ENCODE measurements at regions not wholly inside any gene's neighbourhood (a gene's known extent, or its start where the extent isn't known, plus 50 kb on each side); places are given as distances from the start of the nearest gene placed in this dataset.

DNA sequence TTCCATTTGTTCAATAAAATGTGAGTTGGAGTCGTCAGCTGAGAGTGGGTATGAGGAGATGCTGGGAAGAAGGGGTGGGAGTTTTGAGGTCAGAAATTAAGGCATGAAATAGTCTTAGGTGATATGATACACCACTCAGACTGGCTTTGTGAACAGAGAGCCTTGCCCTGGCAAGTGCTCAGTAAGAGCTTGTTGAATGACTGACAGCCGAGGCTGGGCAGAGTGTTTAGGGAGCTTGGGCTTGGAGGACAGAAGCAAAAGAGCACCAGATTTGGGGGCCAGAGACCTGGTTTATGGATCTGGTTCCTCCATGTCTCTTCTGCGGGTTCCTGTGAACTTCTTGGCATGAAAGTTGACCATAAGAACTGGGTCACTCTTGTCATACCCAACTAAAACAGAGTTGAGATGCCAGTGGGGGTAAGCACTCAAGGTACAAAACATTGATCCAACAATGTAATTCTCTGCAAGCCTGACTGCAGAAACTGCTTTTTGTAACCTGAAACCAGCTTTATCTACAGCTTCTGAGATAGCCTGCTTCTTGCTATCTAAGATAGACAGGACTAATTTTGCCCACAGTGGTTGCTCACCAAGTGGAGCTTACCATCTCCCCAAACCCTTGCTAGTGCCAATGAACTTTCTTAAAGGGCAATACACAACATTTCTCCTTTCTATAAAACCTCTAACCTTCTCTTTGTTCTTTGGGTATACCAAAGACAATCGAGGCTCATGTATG, 126.4 kb downstream of the TENT5C start:
- CTCF ChIA-PET, result no interaction called here
- TF ChIP-seq, protein P1, sequence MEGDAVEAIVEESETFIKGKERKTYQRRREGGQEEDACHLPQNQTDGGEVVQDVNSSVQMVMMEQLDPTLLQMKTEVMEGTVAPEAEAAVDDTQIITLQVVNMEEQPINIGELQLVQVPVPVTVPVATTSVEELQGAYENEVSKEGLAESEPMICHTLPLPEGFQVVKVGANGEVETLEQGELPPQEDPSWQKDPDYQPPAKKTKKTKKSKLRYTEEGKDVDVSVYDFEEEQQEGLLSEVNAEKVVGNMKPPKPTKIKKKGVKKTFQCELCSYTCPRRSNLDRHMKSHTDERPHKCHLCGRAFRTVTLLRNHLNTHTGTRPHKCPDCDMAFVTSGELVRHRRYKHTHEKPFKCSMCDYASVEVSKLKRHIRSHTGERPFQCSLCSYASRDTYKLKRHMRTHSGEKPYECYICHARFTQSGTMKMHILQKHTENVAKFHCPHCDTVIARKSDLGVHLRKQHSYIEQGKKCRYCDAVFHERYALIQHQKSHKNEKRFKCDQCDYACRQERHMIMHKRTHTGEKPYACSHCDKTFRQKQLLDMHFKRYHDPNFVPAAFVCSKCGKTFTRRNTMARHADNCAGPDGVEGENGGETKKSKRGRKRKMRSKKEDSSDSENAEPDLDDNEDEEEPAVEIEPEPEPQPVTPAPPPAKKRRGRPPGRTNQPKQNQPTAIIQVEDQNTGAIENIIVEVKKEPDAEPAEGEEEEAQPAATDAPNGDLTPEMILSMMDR (conservative IDR thresholded peaks at IDR 0.05; ENCODE audit: low read depth, low read length), result no peak
- no peak for TF ChIP-seq EZH2 (IDR thresholded peaks at IDR 0.05; ENCODE audit: borderline replicate concordance, low read depth, low read length, poor library complexity, severe bottlenecking)
- intact Hi-C loops (cut with micrococcal nuclease; ENCODE audit: unreplicated experiment), result no loop called here
- no peak for DNase-seq (ENCODE audit: low spot score)
- Histone ChIP-seq H3K27me3 (replicated peaks; ENCODE audit: insufficient read depth, low read depth, low read length, poor library complexity) (no peaks in the 10 kb centered on the region), H3K36me3 (ENCODE audit: insufficient read depth, low read length, poor library complexity, severe bottlenecking) (no peaks in the 10 kb centered on the region), H3K4me3 (ENCODE audit: low read depth, low read length, poor library complexity, severe bottlenecking) (no peak overlapping the region), H3K4me1 (ENCODE audit: insufficient read depth, low read length, poor library complexity, severe bottlenecking) (no peaks in the 10 kb centered on the region), H3K27ac (ENCODE audit: low read depth, low read length, poor library complexity, severe bottlenecking) (no peak overlapping the region), H3K9me3 (ENCODE audit: low read depth, low read length, poor library complexity, severe bottlenecking) (peaks cover 5% of the 10 kb centered on the region)
- POLR2A ChIA-PET (ENCODE audit: low non-redundant PET), result no interaction called here
- no TSS peak for BruUV-seq (replicated peaks)

DNA sequence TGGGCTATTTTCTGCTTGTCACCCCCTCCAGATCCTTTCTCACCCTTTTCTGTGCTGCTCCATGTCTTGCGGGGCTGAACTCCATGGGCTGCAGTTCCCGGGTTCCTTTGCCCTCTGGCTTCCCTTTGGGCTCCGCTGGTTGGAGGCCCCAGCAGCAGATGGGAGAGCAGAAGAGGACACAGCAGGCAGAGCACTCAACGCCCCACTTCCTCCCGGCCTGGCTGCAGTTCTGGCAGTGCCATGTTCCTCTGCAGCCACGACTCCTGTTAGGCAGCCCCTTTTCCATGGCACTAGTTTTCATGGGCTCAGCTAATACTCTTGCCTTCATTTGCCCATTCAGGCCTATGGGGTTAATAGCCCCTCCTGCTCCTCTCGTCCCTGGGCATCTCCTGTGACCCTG, 127.1 kb downstream of the TENT5C start:
- no TSS peak for BruUV-seq (replicated peaks)
- Histone ChIP-seq H3K4me3 (ENCODE audit: low read depth, low read length, poor library complexity, severe bottlenecking) (no peak overlapping the region), H3K36me3 (ENCODE audit: insufficient read depth, low read length, poor library complexity, severe bottlenecking) (no peaks in the 10 kb centered on the region), H3K27me3 (replicated peaks; ENCODE audit: insufficient read depth, low read depth, low read length, poor library complexity) (no peaks in the 10 kb centered on the region), H3K27ac (ENCODE audit: low read depth, low read length, poor library complexity, severe bottlenecking) (no peak overlapping the region), H3K4me1 (ENCODE audit: insufficient read depth, low read length, poor library complexity, severe bottlenecking) (no peaks in the 10 kb centered on the region), H3K9me3 (ENCODE audit: low read depth, low read length, poor library complexity, severe bottlenecking) (no peaks in the 10 kb centered on the region)
- TF ChIP-seq, protein P1 (conservative IDR thresholded peaks at IDR 0.05; ENCODE audit: low read depth, low read length), result no peak
- no peak for TF ChIP-seq EZH2 (IDR thresholded peaks at IDR 0.05; ENCODE audit: borderline replicate concordance, low read depth, low read length, poor library complexity, severe bottlenecking)
- no peak for DNase-seq (ENCODE audit: low spot score)
- intact Hi-C loops (cut with micrococcal nuclease; ENCODE audit: unreplicated experiment), result no loop called here
- ChIA-PET POLR2A (ENCODE audit: low non-redundant PET) (no interaction called here), CTCF (no interaction called here)

DNA sequence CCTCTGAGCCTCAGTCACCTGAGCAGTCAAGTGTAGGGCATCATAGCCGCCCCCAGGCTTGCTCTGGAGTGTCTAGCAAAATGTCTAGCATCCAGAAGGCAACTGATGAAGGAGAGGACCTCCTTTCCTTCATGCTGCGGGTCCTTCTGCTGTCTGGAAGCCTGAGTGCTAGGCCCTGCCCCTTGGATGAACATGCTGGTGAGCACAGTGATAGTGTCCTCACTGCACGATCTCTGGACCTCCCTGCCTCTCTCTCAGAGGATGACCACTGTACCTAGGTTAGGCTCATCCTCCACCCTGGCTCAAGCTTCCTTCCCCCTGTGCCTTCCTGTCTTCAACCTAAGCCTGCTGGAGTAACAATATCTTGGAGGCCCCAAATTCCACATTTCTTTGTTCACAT, 128.6 kb downstream of the TENT5C start:
- TF ChIP-seq, protein P1 (conservative IDR thresholded peaks at IDR 0.05; ENCODE audit: low read depth, low read length), result no peak
- TF ChIP-seq EZH2 (IDR thresholded peaks at IDR 0.05; ENCODE audit: borderline replicate concordance, low read depth, low read length, poor library complexity, severe bottlenecking), result no peak
- POLR2A ChIA-PET (ENCODE audit: low non-redundant PET), result no interaction called here
- intact Hi-C loops (cut with micrococcal nuclease; ENCODE audit: unreplicated experiment), result no loop called here
- H3K4me1 ChIP-seq (ENCODE audit: insufficient read depth, low read length, poor library complexity, severe bottlenecking), result no peaks in the 10 kb centered on the region
- CTCF ChIA-PET, result no interaction called here
- H3K27ac ChIP-seq (ENCODE audit: low read depth, low read length, poor library complexity, severe bottlenecking), result no peak overlapping the region
- H3K36me3 ChIP-seq (ENCODE audit: insufficient read depth, low read length, poor library complexity, severe bottlenecking), result no peaks in the 10 kb centered on the region
- H3K9me3 ChIP-seq (ENCODE audit: low read depth, low read length, poor library complexity, severe bottlenecking), result no peaks in the 10 kb centered on the region
- H3K27me3 ChIP-seq (replicated peaks; ENCODE audit: insufficient read depth, low read depth, low read length, poor library complexity), result no peaks in the 10 kb centered on the region
- no peak overlapping the region for H3K4me3 ChIP-seq (ENCODE audit: low read depth, low read length, poor library complexity, severe bottlenecking)
- no TSS peak for BruUV-seq (replicated peaks)
- no peak for DNase-seq (ENCODE audit: low spot score)
